Neuronal stem cell (in vitro differentiated cells): ENCODE measurements at regions not wholly inside any gene's neighbourhood (a gene's known extent, or its start where the extent isn't known, plus 50 kb on each side); places are given as distances from the start of the nearest gene placed in this dataset.

Experiments used
- DNase-seq: peaks from one replicate; pipeline ENCODE4 v3.0.0-alpha.2; 2013; ENCODE audit warnings: low spot score
- H2AFZ ChIP-seq: one replicate; pipeline ENCODE4 v1.6.1; 2013; ENCODE audit warnings: mild to moderate bottlenecking, low read length, inconsistent platforms
- H2AK5ac ChIP-seq: 2 replicates; pipeline ENCODE4 v1.6.1; 2013; ENCODE audit warnings: low read depth, mild to moderate bottlenecking, inconsistent platforms, low read length, moderate library complexity, mixed read lengths
- H2BK120ac ChIP-seq: 2 replicates; pipeline ENCODE4 v1.6.1; 2013; ENCODE audit warnings: low read depth, mild to moderate bottlenecking, inconsistent platforms, low read length, moderate library complexity, mixed read lengths
- H2BK12ac ChIP-seq: one replicate; pipeline ENCODE4 v1.6.1; 2013; ENCODE audit warnings: low read length, inconsistent platforms
- H2BK15ac ChIP-seq: 2 replicates; pipeline ENCODE4 v1.6.1; 2013; ENCODE audit warnings: mild to moderate bottlenecking, low read length, inconsistent platforms, mixed read lengths
- H2BK5ac ChIP-seq: one replicate; pipeline ENCODE4 v1.6.1; 2013; ENCODE audit warnings: inconsistent platforms, mild to moderate bottlenecking, low read length, moderate library complexity
- H3K14ac ChIP-seq: one replicate; pipeline ENCODE4 v1.6.1; 2013; ENCODE audit warnings: low read length, inconsistent platforms
- H3K18ac ChIP-seq: 2 replicates; pipeline ENCODE4 v1.6.1; 2013; ENCODE audit warnings: low read length, inconsistent platforms
- H3K23ac ChIP-seq: 2 replicates; pipeline ENCODE4 v1.6.1; 2013; ENCODE audit warnings: low read depth, mild to moderate bottlenecking, mixed read lengths, low read length, inconsistent platforms; ENCODE audit not compliant: poor library complexity
- H3K27ac ChIP-seq: replicated peaks from 3 replicates; pipeline ENCODE4 v1.5.1; 2013; ENCODE audit warnings: low read length, inconsistent platforms
- H3K27me3 ChIP-seq, 3 experiments: 2 replicates each; pipeline ENCODE4 v1.6.1; 2013; ENCODE audit warnings: low read length in 3 of 3, mild to moderate bottlenecking in 2 of 3, inconsistent platforms in 1 of 3, low read depth in 1 of 3, mixed read lengths in 1 of 3, moderate library complexity in 1 of 3; ENCODE audit not compliant: control insufficient read depth in 3 of 3, insufficient read depth in 3 of 3
- H3K36me3 ChIP-seq, 2 donors: replicated peaks in 1 of 2; 2 replicates each; pipeline ENCODE4 v1.6.1; 2013; ENCODE audit warnings: low read length in 2 of 2; ENCODE audit not compliant: control insufficient read depth in 2 of 2, insufficient read depth in 2 of 2
- H3K4ac ChIP-seq: 2 replicates; pipeline ENCODE4 v1.6.1; 2013; ENCODE audit warnings: inconsistent platforms, mild to moderate bottlenecking, low read length, moderate library complexity
- H3K4me1 ChIP-seq, 2 donors: 1 replicate in 1 of 2; 2 replicates in 1 of 2; pipeline ENCODE4 v1.6.1; 2013; ENCODE audit warnings: low read length in 2 of 2, low read depth in 1 of 2; ENCODE audit not compliant: control insufficient read depth in 2 of 2, insufficient read depth in 1 of 2
- H3K4me2 ChIP-seq: one replicate; pipeline ENCODE4 v1.6.1; 2013; ENCODE audit warnings: mild to moderate bottlenecking, low read length, inconsistent platforms; ENCODE audit not compliant: insufficient read depth, poor library complexity, severe bottlenecking
- H3K4me3 ChIP-seq, 2 donors: 2 replicates each; pipeline ENCODE4 v1.5.1; 2013; ENCODE audit warnings: low read length in 2 of 2, mild to moderate bottlenecking in 2 of 2, inconsistent platforms in 1 of 2, moderate library complexity in 1 of 2
- H3K79me1 ChIP-seq: one replicate; pipeline ENCODE4 v1.6.1; 2013; ENCODE audit warnings: low read depth, mild to moderate bottlenecking, inconsistent platforms, low read length, moderate library complexity
- H3K9ac ChIP-seq: one replicate; pipeline ENCODE4 v1.6.1; 2013; ENCODE audit warnings: mild to moderate bottlenecking, low read depth, low read length, inconsistent platforms; ENCODE audit not compliant: poor library complexity
- H3K9me3 ChIP-seq, 2 donors: replicated peaks in 1 of 2; 2 replicates each; pipeline versions ENCODE3 to v1.6.1; 2013; ENCODE audit warnings: low read length in 2 of 2, mild to moderate bottlenecking in 2 of 2, inconsistent platforms in 1 of 2, low read depth in 1 of 2, mixed read lengths in 1 of 2, moderate library complexity in 1 of 2; ENCODE audit not compliant: control insufficient read depth in 2 of 2, insufficient read depth in 1 of 2
- H4K8ac ChIP-seq: one replicate; pipeline ENCODE4 v1.6.1; 2013; ENCODE audit warnings: low read depth, mild to moderate bottlenecking, inconsistent platforms, low read length, moderate library complexity
- H4K91ac ChIP-seq: one replicate; pipeline ENCODE4 v1.6.1; 2013; ENCODE audit warnings: low read length, low read depth, mild to moderate bottlenecking, inconsistent platforms; ENCODE audit not compliant: poor library complexity
- WGBS, 2 donors: extraction: QIAGEN DNeasy Blood & Tissue Kit; methylation state at CpG; one replicate each; pipeline ENCODE4 v1.1.7; 2013; ENCODE audit warnings: missing lambda C conversion rate in 2 of 2, mixed read lengths in 1 of 2; ENCODE audit not compliant: insufficient read length in 2 of 2, insufficient replicate concordance in 1 of 2; ENCODE audit errors: extremely low coverage in 2 of 2; 5-methylcytosine and 5-hydroxymethylcytosine counted together

- Histone ChIP-seq H3K4me1 (no peaks in the 10 kb centered on the region), H2BK120ac (no peak overlapping the region), H3K9ac (no peak overlapping the region), H2BK15ac (no peak overlapping the region), H3K79me1 (no peaks in the 10 kb centered on the region), H3K4me3 (no peak overlapping the region), H3K27ac (no peak overlapping the region), H4K91ac (no peak overlapping the region), H3K4me2 (no peak overlapping the region), H3K4ac (no peak overlapping the region), H2BK5ac (no peak overlapping the region), H2AK5ac (no peak overlapping the region), H3K14ac (no peak overlapping the region), H4K8ac (no peak overlapping the region), H3K23ac (no peak overlapping the region), H3K36me3 (no peaks in the 10 kb centered on the region), H3K18ac (no peak overlapping the region), H2BK12ac (no peak overlapping the region), H2AFZ (peak overlapping the region; percentile 55), H3K27me3 (no peaks in the 10 kb centered on the region), H3K9me3 (no peaks in the 10 kb centered on the region)
- no peak for DNase-seq
- WGBS, 2 donors: no CpG with 5 or more reads among the region's 2 CpGs
Measured at GRCh38 chr5:109529987-109530386, 120.2 kb upstream of the PJA2 start.

GRCh38 chr5:109529520-109529919 is 119.7 kb upstream of the PJA2 start:
- no peak overlapping the region for H2BK15ac ChIP-seq
- WGBS, 2 donors: no CpG with 5 or more reads among the region's 2 CpGs
- no peak overlapping the region for H2BK120ac ChIP-seq
- DNase-seq: no peak
- no peaks in the 10 kb centered on the region for H3K36me3 ChIP-seq
- no peaks in the 10 kb centered on the region for H3K27me3 ChIP-seq
- no peak overlapping the region for H4K91ac ChIP-seq
- no peak overlapping the region for H2AK5ac ChIP-seq
- H3K4me3 ChIP-seq: no peak overlapping the region
- no peak overlapping the region for H2BK5ac ChIP-seq
- H3K4ac ChIP-seq: no peak overlapping the region
- no peak overlapping the region for H2BK12ac ChIP-seq
- H3K23ac ChIP-seq: no peak overlapping the region
- no peaks in the 10 kb centered on the region for H3K4me1 ChIP-seq
- no peak overlapping the region for H3K18ac ChIP-seq
- H3K9me3 ChIP-seq: no peaks in the 10 kb centered on the region
- no peak overlapping the region for H3K27ac ChIP-seq
- no peaks in the 10 kb centered on the region for H3K79me1 ChIP-seq
- no peak overlapping the region for H3K9ac ChIP-seq
- peak overlapping the region; percentile 55 for H2AFZ ChIP-seq
- no peak overlapping the region for H3K14ac ChIP-seq
- no peak overlapping the region for H4K8ac ChIP-seq
- H3K4me2 ChIP-seq: no peak overlapping the region

- no peak overlapping the region for H3K18ac ChIP-seq
- H3K14ac ChIP-seq: no peak overlapping the region
- H3K23ac ChIP-seq: no peak overlapping the region
- no peak overlapping the region for H3K4me3 ChIP-seq
- no peak overlapping the region for H2BK15ac ChIP-seq
- no peak overlapping the region for H3K27ac ChIP-seq
- no peak overlapping the region for H2BK12ac ChIP-seq
- no peak for DNase-seq
- H3K9me3 ChIP-seq: no peaks in the 10 kb centered on the region
- H3K4me1 ChIP-seq: no peaks in the 10 kb centered on the region
- no peaks in the 10 kb centered on the region for H3K27me3 ChIP-seq
- H4K91ac ChIP-seq: no peak overlapping the region
- H4K8ac ChIP-seq: no peak overlapping the region
- H2AK5ac ChIP-seq: no peak overlapping the region
- H2AFZ ChIP-seq: no peak overlapping the region
- no peaks in the 10 kb centered on the region for H3K36me3 ChIP-seq
- H3K4ac ChIP-seq: no peak overlapping the region
- no peak overlapping the region for H2BK120ac ChIP-seq
- no peak overlapping the region for H2BK5ac ChIP-seq
- H3K4me2 ChIP-seq: no peak overlapping the region
- H3K79me1 ChIP-seq: no peaks in the 10 kb centered on the region
- H3K9ac ChIP-seq: no peak overlapping the region
- WGBS, 2 donors: no CpG with 5 or more reads among the region's 2 CpGs
Measured at GRCh38 chr5:109524555-109524954, 114.8 kb upstream of the PJA2 start.

- Histone ChIP-seq H3K4me3 (no peak overlapping the region), H2BK15ac (no peak overlapping the region), H2AK5ac (no peak overlapping the region), H3K36me3 (no peaks in the 10 kb centered on the region), H3K27me3 (no peaks in the 10 kb centered on the region), H3K9ac (no peak overlapping the region), H2BK5ac (no peak overlapping the region), H2BK12ac (no peak overlapping the region), H3K79me1 (no peaks in the 10 kb centered on the region), H3K9me3 (no peaks in the 10 kb centered on the region), H3K4ac (no peak overlapping the region), H4K91ac (no peak overlapping the region), H2AFZ (no peak overlapping the region), H4K8ac (no peak overlapping the region), H3K23ac (no peak overlapping the region), H3K14ac (no peak overlapping the region), H3K27ac (no peak overlapping the region), H3K4me1 (no peaks in the 10 kb centered on the region), H2BK120ac (no peak overlapping the region), H3K18ac (no peak overlapping the region), H3K4me2 (no peak overlapping the region)
- no CpG with 5 or more reads among the region's 5 CpGs for WGBS, 2 donors
- no peak for DNase-seq
Measured at GRCh38 chr5:109524026-109524425, 114.3 kb upstream of the PJA2 start.
